PFSK-1 (cell line): ENCODE measurements at regions not wholly inside any gene's neighbourhood (a gene's known extent, or its start where the extent isn't known, plus 50 kb on each side); places are given as distances from the start of the nearest gene placed in this dataset.

Experiments
- FOXP2 ChIP-seq: optimal IDR thresholded peaks from 2 replicates; pipeline ENCODE3; 2011; ENCODE audit warnings: borderline replicate concordance, control low read depth, inconsistent platforms; ENCODE audit not compliant: insufficient read depth; ENCODE audit errors: extremely low read length, extremely low read depth
- POLR2AphosphoS5 ChIP-seq: IDR thresholded peaks from 2 replicates; pipeline ENCODE4 v1.6.1; 2012; ENCODE audit warnings: low read depth, mild to moderate bottlenecking, control low read depth, low read length, moderate library complexity
- SIN3A ChIP-seq: IDR thresholded peaks from 2 replicates; pipeline ENCODE4 v1.6.1; 2012; ENCODE audit warnings: mild to moderate bottlenecking, low read length, moderate library complexity, borderline replicate concordance; ENCODE audit not compliant: insufficient read depth
- TAF1 ChIP-seq: IDR thresholded peaks from 2 replicates; pipeline ENCODE4 v1.6.1; 2012; ENCODE audit warnings: low read length, control low read depth, borderline replicate concordance; ENCODE audit not compliant: insufficient read depth
- TF ChIP-seq, protein P1 (sequence below), 2 experiments: IDR thresholded peaks; 2 replicates each; pipeline versions ENCODE4 v1.6.1 to v1.8.0; 2011 to 2012; ENCODE audit warnings: low read depth in 2 of 2, low read length in 2 of 2, control low read depth in 1 of 2, inconsistent platforms in 1 of 2, mild to moderate bottlenecking in 1 of 2, moderate library complexity in 1 of 2; ENCODE audit not compliant: insufficient read depth in 1 of 2

DNA sequence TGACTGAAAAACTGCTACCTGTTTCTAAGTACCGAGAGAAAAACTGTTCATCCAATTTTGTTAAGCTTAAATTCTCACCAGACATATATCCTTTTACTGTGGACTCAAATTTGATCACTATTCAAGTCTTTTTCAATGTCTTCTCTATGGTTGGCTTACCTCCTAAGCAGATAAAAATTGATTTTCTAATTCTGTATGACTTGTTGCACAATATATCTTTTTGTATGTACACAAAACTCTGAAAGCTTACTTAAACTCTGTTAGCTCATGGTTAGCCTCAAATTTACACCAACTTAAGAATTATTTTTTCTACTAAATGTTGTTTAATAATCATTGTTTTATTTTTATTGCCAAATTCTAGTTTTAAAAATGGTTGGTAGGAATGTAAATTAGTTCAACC, 715.4 kb downstream of the LTN1 start:
- TF ChIP-seq POLR2AphosphoS5 (no peak), FOXP2 (no peak), SIN3A (no peak), TAF1 (no peak)
- TF ChIP-seq, protein P1, sequence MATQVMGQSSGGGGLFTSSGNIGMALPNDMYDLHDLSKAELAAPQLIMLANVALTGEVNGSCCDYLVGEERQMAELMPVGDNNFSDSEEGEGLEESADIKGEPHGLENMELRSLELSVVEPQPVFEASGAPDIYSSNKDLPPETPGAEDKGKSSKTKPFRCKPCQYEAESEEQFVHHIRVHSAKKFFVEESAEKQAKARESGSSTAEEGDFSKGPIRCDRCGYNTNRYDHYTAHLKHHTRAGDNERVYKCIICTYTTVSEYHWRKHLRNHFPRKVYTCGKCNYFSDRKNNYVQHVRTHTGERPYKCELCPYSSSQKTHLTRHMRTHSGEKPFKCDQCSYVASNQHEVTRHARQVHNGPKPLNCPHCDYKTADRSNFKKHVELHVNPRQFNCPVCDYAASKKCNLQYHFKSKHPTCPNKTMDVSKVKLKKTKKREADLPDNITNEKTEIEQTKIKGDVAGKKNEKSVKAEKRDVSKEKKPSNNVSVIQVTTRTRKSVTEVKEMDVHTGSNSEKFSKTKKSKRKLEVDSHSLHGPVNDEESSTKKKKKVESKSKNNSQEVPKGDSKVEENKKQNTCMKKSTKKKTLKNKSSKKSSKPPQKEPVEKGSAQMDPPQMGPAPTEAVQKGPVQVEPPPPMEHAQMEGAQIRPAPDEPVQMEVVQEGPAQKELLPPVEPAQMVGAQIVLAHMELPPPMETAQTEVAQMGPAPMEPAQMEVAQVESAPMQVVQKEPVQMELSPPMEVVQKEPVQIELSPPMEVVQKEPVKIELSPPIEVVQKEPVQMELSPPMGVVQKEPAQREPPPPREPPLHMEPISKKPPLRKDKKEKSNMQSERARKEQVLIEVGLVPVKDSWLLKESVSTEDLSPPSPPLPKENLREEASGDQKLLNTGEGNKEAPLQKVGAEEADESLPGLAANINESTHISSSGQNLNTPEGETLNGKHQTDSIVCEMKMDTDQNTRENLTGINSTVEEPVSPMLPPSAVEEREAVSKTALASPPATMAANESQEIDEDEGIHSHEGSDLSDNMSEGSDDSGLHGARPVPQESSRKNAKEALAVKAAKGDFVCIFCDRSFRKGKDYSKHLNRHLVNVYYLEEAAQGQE (IDR thresholded peaks at IDR 0.05; ENCODE audit: insufficient read depth in 1 of 2, low read depth in 2 of 2, low read length in 2 of 2), result no peak

DNA sequence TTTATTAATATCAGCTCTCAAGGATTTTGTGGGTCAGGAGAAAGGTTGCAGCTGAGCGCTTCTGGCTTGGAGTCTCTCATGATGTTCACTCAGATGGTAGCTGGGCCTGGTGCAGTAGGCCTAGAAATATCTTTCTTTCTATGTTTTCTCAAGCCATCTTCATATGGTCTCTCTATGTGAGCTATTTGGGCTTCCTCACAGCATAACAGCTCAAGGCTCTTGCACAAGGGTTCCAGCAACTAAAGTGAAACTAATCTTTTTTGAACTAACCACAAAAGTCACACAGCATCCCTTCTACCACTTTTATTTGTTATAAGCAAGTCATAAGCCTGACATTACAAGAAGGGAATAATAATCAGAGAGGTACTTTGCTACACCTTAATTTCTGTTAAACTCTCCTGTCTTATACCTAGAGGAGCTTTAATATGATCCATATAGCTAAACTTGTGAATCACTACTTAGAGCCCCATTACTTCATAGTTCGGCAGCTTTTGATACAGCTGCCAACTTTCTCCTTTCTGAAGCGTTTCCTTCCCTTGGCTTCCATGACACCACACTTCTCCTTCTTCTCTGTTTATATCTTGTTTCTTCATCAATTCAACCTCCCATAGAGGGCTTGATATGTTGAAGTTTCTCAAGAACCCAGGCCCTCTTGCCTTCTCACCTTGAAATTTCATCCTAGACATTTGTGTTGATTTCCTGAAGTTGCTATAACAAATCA, 720.2 kb downstream of the LTN1 start:
- TF ChIP-seq POLR2AphosphoS5, result no peak
- TF ChIP-seq, protein P1 (IDR thresholded peaks at IDR 0.05; ENCODE audit: insufficient read depth in 1 of 2, low read depth in 2 of 2, low read length in 2 of 2), result no peak
- TF ChIP-seq FOXP2, result no peak
- no peak for TF ChIP-seq SIN3A
- TF ChIP-seq TAF1, result no peak

DNA sequence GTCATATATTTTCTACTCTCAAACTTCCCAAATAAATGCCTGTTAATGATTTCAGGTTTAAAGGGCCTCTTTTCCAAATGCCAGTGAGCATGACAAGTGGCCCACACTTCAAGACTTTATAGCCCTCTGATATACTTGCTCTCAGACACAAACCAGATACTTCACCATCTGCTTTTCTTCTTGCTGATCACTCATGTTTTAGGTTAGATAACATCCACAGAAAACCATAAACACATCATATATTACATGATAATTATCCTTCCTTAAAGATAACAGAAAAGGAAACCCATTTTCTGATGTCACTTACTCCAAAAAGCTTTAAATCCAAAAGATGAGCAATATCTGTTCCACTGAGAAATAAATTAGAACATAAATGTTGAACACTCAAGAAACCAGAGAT, 723.5 kb downstream of the LTN1 start:
- TF ChIP-seq, protein P1 (IDR thresholded peaks at IDR 0.05; ENCODE audit: insufficient read depth in 1 of 2, low read depth in 2 of 2, low read length in 2 of 2), result no peak
- TF ChIP-seq TAF1 (no peak), SIN3A (no peak), FOXP2 (no peak), POLR2AphosphoS5 (no peak)

DNA sequence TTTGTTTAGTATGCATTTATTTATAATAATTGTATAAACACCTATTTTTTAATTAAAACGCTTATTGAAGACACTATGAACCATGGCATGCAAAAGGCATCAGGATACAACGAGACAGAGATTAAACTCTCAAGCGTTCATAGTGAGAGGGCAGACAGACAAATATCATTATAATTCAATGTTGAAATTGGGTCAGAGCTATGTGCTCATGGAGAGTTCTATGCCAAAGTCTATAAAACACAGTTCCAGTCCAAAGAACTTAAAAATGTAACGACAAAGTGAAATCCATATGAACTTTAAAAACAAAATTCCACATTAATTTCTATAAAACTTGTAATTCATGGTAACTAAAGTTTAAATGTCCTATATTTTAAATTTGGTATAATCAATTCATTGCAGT, 724.0 kb downstream of the LTN1 start:
- TF ChIP-seq, protein P1 (IDR thresholded peaks at IDR 0.05; ENCODE audit: insufficient read depth in 1 of 2, low read depth in 2 of 2, low read length in 2 of 2), result no peak
- TF ChIP-seq TAF1 (no peak), FOXP2 (no peak), POLR2AphosphoS5 (no peak), SIN3A (no peak)

DNA sequence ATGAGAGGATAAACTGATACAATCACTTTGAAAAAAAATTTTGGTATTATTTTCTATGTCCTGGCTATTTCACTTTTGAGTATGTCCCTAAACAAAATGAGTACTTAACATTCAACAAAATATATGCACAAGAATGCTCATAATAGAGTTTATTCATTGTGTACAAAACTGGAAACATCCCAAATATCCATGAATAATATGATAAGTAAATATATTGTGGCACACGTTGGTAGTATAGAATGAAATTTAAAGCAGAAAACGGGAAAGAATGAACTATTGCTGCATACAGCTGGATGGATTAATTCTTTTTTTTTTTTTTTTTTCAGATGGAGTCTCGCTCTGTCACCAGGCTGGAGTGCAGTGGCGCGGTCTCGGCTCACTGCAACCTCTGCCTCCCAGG, 725.2 kb downstream of the LTN1 start:
- no peak for TF ChIP-seq FOXP2
- TF ChIP-seq POLR2AphosphoS5, result no peak
- no peak for TF ChIP-seq SIN3A
- TF ChIP-seq, protein P1 (IDR thresholded peaks at IDR 0.05; ENCODE audit: insufficient read depth in 1 of 2, low read depth in 2 of 2, low read length in 2 of 2), result no peak
- TF ChIP-seq TAF1, result no peak
